ENCODE measurements at regions not wholly inside any gene's neighbourhood (a gene's known extent, or its start where the extent isn't known, plus 50 kb on each side); places are given as distances from the start of the nearest gene placed in this dataset.

GRCh38 chr22:23513133-23513532, 67.0 kb downstream of the IGLL1 start:
- Histone ChIP-seq H3K23ac (ENCODE audit: insufficient read length, low read depth, low read length) (no peak overlapping the region), H2BK20ac (ENCODE audit: low read depth, low read length, poor library complexity, severe bottlenecking) (no peak overlapping the region), H2AK5ac (ENCODE audit: insufficient read length, low read length) (no peak overlapping the region), H3K9ac (ENCODE audit: extremely low read depth, insufficient read length, low read length) (no peak overlapping the region), H3T11ph (ENCODE audit: low read length) (no peak overlapping the region), H2BK15ac (ENCODE audit: low read depth, low read length) (no peak overlapping the region), H4K91ac (ENCODE audit: insufficient read length, low read depth, low read length) (no peak overlapping the region), H4K8ac (replicated peaks; ENCODE audit: insufficient read length, low read depth, low read length) (no peak overlapping the region), H3K18ac (ENCODE audit: insufficient read length, low read depth, low read length) (no peak overlapping the region), H4K20me1 (ENCODE audit: control insufficient read depth, insufficient read depth, insufficient read length) (peaks cover 3% of the 10 kb centered on the region), H3K4me1 (ENCODE audit: insufficient read depth, low read length) (no peaks in the 10 kb centered on the region), H3K79me2 (ENCODE audit: insufficient read depth, low read length) (no peaks in the 10 kb centered on the region), H3K23me2 (ENCODE audit: insufficient read length, low read depth, low read length, poor library complexity, severe bottlenecking) (no peaks in the 10 kb centered on the region), H2BK5ac (ENCODE audit: insufficient read length, low read length) (no peak overlapping the region), H3K4me2 (ENCODE audit: insufficient read depth, insufficient read length, low read length) (no peak overlapping the region), H4K5ac (ENCODE audit: insufficient read length, low read depth, low read length) (no peak overlapping the region), H3K4ac (ENCODE audit: low read depth, low read length) (no peak overlapping the region), H3K9me3 (ENCODE audit: control insufficient read depth, low read depth, low read length) (no peaks in the 10 kb centered on the region), H3K56ac (ENCODE audit: insufficient read length, low read depth, low read length) (no peak overlapping the region), H2AFZ (ENCODE audit: low read length) (no peak overlapping the region), H3K27ac (ENCODE audit: insufficient read length, low read depth, low read length) (no peak overlapping the region), H3K27me3 (ENCODE audit: insufficient read depth, low read length) (no peaks in the 10 kb centered on the region; the same call in 1 of the 2 replicates), H3K79me1 (ENCODE audit: insufficient read depth, low read depth, low read length, poor library complexity, severe bottlenecking) (no peaks in the 10 kb centered on the region), H3K14ac (ENCODE audit: insufficient read depth, low read length) (no peak overlapping the region), H2BK12ac (ENCODE audit: insufficient read length, low read depth, low read length) (no peak overlapping the region), H2BK120ac (ENCODE audit: low read depth, low read length, poor library complexity, severe bottlenecking) (no peak overlapping the region)
- H3K27ac Mint-ChIP-seq, result no peak overlapping the region
- WGBS (ENCODE audit: extremely low coverage, insufficient read length, low lambda C conversion rate), result no CpG with 5 or more reads among the region's 15 CpGs
- H3K27me3 Mint-ChIP-seq (ENCODE audit: low read depth), result peaks cover 85% of the 10 kb centered on the region
- H3K9me3 Mint-ChIP-seq, result no peaks in the 10 kb centered on the region
- peaks cover 0 to 2% (median 0%) of the 10 kb centered on the region in 3 experiments; a peak in 1 of 7 replicates for H3K36me3 Mint-ChIP-seq (ENCODE audit: insufficient read depth in 1 of 3, low read depth in 3 of 3)
- H3K4me3 Mint-ChIP-seq, result no peak overlapping the region
- DNase-seq, result no peak
- H3K4me1 Mint-ChIP-seq, result peaks cover 12 to 18% of the 10 kb centered on the region in 2 experiments
- TF ChIP-seq CTCF (conservative IDR thresholded peaks at IDR 0.05), result no peak

Data from H9 (cell line).